NB4 (cell line): ENCODE measurements at regions not wholly inside any gene's neighbourhood (a gene's known extent, or its start where the extent isn't known, plus 50 kb on each side); places are given as distances from the start of the nearest gene placed in this dataset.

Source experiments
- CTCF ChIP-seq: IDR thresholded peaks from one replicate; pipeline ENCODE4 v1.5.1; 2012; ENCODE audit warnings: low read depth, low read length
- POLR2A ChIP-seq: IDR thresholded peaks from 2 replicates; pipeline ENCODE4 v1.6.1; 2011; ENCODE audit warnings: mild to moderate bottlenecking; ENCODE audit not compliant: insufficient read length; ENCODE audit errors: extremely low read depth

GRCh38 chr10:20986049-20986448, 88.9 kb upstream of the NEBL start:
- TF ChIP-seq POLR2A (no peak), CTCF (no peak)
